OCI-LY1 (cell line): ENCODE measurements at regions not wholly inside any gene's neighbourhood (a gene's known extent, or its start where the extent isn't known, plus 50 kb on each side); places are given as distances from the start of the nearest gene placed in this dataset.

Source experiments
- EZH2 ChIP-seq: fragments of 200-600 bp; sonication (generic), shearing (Covaris generic); IDR thresholded peaks from 2 replicates; pipeline ENCODE4 v1.8.0; 2017; ENCODE audit warnings: borderline replicate concordance, mixed run types, mild to moderate bottlenecking, antibody characterized with exemption, low read length, moderate library complexity, mixed read lengths
- TF ChIP-seq, protein P1 (sequence below): fragments of 200-600 bp; sonication (generic), shearing (Covaris generic); IDR thresholded peaks from 2 replicates; pipeline ENCODE4 v1.5.1; 2017; ENCODE audit warnings: mild to moderate bottlenecking, antibody characterized with exemption, low read length, moderate library complexity, mixed read lengths

DNA sequence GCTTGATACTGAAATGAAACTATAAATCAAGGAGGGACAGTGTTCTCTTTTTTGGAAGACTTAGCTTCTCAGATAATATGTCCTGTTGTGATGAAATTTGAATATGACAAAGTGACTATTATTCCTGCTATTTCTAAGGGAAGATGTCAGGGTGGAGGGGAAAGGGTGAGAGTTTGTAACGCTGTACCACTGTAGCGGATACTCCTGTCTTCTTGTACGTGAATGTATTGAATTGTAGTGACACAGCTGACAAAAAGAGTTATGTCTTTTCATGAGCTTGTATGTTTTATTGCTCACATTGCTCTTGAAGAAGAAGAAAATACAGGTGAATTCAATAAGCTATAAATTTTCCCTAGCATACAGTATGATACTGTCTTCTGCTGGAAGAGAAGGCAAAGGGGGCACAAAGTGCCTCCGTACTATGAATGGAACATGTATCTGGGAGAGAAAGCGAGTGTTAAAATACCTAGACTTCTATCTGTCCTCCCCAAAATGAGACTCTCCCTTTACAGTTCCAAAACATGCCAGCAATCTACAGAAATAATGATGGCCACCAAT is 538.5 kb upstream of the LRRC4C start:
- TF ChIP-seq, protein P1, sequence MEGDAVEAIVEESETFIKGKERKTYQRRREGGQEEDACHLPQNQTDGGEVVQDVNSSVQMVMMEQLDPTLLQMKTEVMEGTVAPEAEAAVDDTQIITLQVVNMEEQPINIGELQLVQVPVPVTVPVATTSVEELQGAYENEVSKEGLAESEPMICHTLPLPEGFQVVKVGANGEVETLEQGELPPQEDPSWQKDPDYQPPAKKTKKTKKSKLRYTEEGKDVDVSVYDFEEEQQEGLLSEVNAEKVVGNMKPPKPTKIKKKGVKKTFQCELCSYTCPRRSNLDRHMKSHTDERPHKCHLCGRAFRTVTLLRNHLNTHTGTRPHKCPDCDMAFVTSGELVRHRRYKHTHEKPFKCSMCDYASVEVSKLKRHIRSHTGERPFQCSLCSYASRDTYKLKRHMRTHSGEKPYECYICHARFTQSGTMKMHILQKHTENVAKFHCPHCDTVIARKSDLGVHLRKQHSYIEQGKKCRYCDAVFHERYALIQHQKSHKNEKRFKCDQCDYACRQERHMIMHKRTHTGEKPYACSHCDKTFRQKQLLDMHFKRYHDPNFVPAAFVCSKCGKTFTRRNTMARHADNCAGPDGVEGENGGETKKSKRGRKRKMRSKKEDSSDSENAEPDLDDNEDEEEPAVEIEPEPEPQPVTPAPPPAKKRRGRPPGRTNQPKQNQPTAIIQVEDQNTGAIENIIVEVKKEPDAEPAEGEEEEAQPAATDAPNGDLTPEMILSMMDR = no peak
- no peak for TF ChIP-seq EZH2
